Pons (tissue), 1 donor: ENCODE measurements at regions not wholly inside any gene's neighbourhood (a gene's known extent, or its start where the extent isn't known, plus 50 kb on each side); places are given as distances from the start of the nearest gene placed in this dataset.
"Not testable (repeated sequence)": the region's sequence is repeated elsewhere in the genome, so short reads cannot be mapped to it uniquely, and the experiment has no call there.

Experiments used
- DNase-seq: peaks from one replicate; pipeline ENCODE4 v3.0.0-alpha.2; 2016; ENCODE audit warnings: low spot score

- no peak for DNase-seq
These were observed 179.5 kb downstream of the PTPRU start for GRCh38 chr1:29415861-29416260.

- no peak for DNase-seq
These were observed 179.0 kb downstream of the PTPRU start for GRCh38 chr1:29415156-29415830.

- no peak for DNase-seq
These were observed 177.8 kb downstream of the PTPRU start for GRCh38 chr1:29414086-29414485.

- no peak for DNase-seq
These were observed 177.3 kb downstream of the PTPRU start for GRCh38 chr1:29413661-29414060.

GRCh38 chr1:29412591-29412990 lies 176.3 kb downstream of the PTPRU start:
- no peak for DNase-seq

- no peak for DNase-seq
These were observed 174.2 kb downstream of the PTPRU start for GRCh38 chr1:29410476-29410875.

GRCh38 chr1:29409616-29410015 lies 173.3 kb downstream of the PTPRU start:
- no peak for DNase-seq

- no peak for DNase-seq
These were observed 172.7 kb downstream of the PTPRU start for GRCh38 chr1:29408831-29409605.

- DNase-seq, result no peak
These were observed 170.5 kb downstream of the PTPRU start for GRCh38 chr1:29406814-29407213.

- not testable (repeated sequence) for DNase-seq
These were observed 163.9 kb downstream of the PTPRU start for GRCh38 chr1:29400203-29400602.

- no peak for DNase-seq
These were observed 163.1 kb downstream of the PTPRU start for GRCh38 chr1:29399465-29399864.

- DNase-seq, result no peak
These were observed 162.1 kb downstream of the PTPRU start for GRCh38 chr1:29398431-29398830.

- no peak for DNase-seq
These were observed 161.7 kb downstream of the PTPRU start for GRCh38 chr1:29397981-29398380.

GRCh38 chr1:29397256-29397590 lies 160.9 kb downstream of the PTPRU start:
- no peak for DNase-seq

GRCh38 chr1:29396438-29397255 lies 160.3 kb downstream of the PTPRU start:
- no peak for DNase-seq

- no peak for DNase-seq
These were observed 159.6 kb downstream of the PTPRU start for GRCh38 chr1:29395736-29396437.

- no peak for DNase-seq
These were observed 158.4 kb downstream of the PTPRU start for GRCh38 chr1:29394521-29395225.

- no peak for DNase-seq
These were observed 157.1 kb downstream of the PTPRU start for GRCh38 chr1:29393451-29393826.

- no peak for DNase-seq
These were observed 156.4 kb downstream of the PTPRU start for GRCh38 chr1:29392486-29393450.

- DNase-seq, result no peak
These were observed 155.7 kb downstream of the PTPRU start for GRCh38 chr1:29392036-29392435.
